Right lobe of liver (tissue), 4 donors: ENCODE measurements at regions not wholly inside any gene's neighbourhood (a gene's known extent, or its start where the extent isn't known, plus 50 kb on each side); places are given as distances from the start of the nearest gene placed in this dataset.
"Not testable (repeated sequence)": the region's sequence is repeated elsewhere in the genome, so short reads cannot be mapped to it uniquely, and the experiment has no call there.

Source experiments
- POLR2A ChIP-seq: fragments of 450-650 bp; IDR thresholded peaks from one replicate; pipeline ENCODE4 v1.6.1; 2017; ENCODE audit warnings: antibody characterized with exemption, mild to moderate bottlenecking
- TF ChIP-seq, protein P1 (sequence below), 4 donors: fragments of 200-600 bp in 3 of 4; fragments of 450-650 bp in 1 of 4; IDR thresholded peaks; one replicate each; pipeline versions ENCODE4 v1.5.1 to v1.8.0; 2016 to 2022; ENCODE audit warnings: antibody characterized with exemption in 4 of 4, mild to moderate bottlenecking in 2 of 4
- donor health status: DM: no; HTN: no; CAD: no.
- donor health status: DM: no; HTN: no; CAD: no.
- donor health status: DM: no; HTN: yes; CAD: no.

DNA sequence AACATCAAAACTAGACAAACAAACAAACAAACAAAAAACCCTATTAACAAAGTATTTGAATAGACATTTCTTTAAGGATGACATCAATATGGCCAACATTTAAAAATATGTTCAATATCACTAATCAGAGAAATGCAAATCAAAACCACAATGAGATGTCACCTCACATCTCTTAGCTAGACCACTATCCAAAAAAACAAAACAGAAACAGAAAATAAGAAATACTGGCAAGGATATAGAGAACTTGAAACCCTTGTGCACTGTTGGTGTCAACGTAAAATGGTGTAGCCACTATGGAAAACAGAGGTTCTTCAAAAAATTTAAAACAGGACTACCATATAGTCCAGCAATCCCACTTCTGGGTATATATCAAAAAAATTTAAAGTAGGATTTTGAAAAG lies 308.2 kb downstream of the SPATA31A1 start:
- TF ChIP-seq, protein P1, sequence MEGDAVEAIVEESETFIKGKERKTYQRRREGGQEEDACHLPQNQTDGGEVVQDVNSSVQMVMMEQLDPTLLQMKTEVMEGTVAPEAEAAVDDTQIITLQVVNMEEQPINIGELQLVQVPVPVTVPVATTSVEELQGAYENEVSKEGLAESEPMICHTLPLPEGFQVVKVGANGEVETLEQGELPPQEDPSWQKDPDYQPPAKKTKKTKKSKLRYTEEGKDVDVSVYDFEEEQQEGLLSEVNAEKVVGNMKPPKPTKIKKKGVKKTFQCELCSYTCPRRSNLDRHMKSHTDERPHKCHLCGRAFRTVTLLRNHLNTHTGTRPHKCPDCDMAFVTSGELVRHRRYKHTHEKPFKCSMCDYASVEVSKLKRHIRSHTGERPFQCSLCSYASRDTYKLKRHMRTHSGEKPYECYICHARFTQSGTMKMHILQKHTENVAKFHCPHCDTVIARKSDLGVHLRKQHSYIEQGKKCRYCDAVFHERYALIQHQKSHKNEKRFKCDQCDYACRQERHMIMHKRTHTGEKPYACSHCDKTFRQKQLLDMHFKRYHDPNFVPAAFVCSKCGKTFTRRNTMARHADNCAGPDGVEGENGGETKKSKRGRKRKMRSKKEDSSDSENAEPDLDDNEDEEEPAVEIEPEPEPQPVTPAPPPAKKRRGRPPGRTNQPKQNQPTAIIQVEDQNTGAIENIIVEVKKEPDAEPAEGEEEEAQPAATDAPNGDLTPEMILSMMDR (IDR thresholded peaks at IDR 0.05), result not testable (repeated sequence)
- not testable (repeated sequence) for TF ChIP-seq POLR2A
